ENCODE measurements at regions not wholly inside any gene's neighbourhood (a gene's known extent, or its start where the extent isn't known, plus 50 kb on each side); places are given as distances from the start of the nearest gene placed in this dataset.
"Not testable (repeated sequence)": the region's sequence is repeated elsewhere in the genome, so short reads cannot be mapped to it uniquely, and the experiment has no call there.

GRCh38 chr6:135731116-135731515 lies 120.4 kb upstream of the PDE7B start:
- DNase-seq, result no peak

- not testable (repeated sequence) for DNase-seq
Measured at GRCh38 chr6:135736351-135736750, 115.2 kb upstream of the PDE7B start.

DNA sequence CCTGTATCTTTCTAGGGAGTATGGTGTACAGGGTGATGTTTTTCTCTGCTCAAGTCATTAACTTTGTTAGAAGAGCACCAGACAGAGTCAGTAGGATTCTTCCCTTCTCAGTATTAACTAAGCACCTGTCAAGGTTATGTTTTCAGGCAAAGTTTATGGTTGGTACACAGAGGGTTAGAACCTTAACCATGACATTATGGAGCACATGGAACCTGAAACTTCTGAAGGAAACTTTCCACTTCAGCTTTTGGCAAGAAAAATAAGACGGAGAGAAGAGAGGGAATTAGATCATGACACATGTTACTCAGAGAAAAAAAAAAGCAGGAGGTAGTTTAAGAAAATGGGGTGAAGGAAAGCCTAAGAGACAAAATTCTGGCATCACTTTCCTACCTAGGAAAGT lies 112.9 kb upstream of the PDE7B start:
- no peak for DNase-seq

- DNase-seq, result no peak
Measured at GRCh38 chr6:135739288-135739687, 112.2 kb upstream of the PDE7B start.

DNA sequence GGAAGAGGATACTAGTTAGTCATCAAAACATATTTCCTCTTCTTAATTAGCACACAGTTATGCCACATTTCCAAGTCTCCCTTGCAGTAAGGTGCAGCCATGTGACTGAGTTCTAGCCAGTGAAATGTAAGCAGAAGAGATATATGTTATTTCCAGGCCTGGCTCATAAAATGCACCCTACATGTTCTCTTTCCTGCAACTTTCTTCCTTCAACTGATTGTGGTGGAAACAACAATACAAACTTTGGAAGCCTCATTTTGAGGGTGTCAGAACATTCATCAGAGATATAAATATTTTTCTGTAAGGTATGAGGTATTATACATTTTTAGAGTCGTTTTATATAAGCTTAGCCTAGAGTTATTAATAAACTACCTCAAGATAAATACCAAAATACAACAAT lies 110.9 kb upstream of the PDE7B start:
- no peak for DNase-seq

DNA sequence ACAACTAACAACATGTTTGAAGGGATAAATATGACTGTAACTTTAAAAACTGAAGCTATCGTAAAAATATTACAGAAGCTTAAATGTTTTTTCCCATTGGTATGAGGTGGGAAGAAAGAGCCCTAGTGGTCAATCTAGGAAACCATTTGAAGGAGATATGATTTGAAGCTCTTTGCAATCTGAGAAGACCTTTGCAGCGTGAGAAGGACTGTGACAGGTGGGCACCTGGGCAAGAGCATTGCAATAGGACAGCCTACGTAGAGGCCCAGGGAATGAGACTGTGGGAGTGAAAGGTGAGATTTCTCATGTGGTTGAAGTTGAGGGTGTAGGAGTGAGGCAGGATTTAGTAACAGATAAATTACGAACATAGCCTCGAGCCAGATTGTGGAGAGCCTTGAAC lies 108.0 kb upstream of the PDE7B start:
- DNase-seq, result no peak

DNA sequence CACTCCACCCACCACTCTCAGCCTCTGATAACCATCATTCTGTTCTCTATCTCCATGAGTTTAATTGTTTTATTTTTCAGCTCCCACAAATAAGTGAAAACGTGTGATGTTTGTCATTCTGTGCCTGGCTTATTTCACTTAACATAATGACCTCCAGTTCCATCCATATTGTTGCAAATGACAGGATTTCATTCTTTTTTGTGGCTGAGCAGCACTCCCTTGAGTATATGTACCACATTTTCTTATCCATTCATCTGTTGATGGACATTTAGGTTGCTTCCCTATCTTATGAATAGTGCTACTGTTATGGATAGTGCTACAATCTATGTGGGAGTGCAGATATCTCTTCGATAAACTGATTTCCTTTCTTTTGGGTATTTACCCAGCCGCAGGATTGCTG lies 103.3 kb upstream of the PDE7B start:
- DNase-seq, result no peak

DNA sequence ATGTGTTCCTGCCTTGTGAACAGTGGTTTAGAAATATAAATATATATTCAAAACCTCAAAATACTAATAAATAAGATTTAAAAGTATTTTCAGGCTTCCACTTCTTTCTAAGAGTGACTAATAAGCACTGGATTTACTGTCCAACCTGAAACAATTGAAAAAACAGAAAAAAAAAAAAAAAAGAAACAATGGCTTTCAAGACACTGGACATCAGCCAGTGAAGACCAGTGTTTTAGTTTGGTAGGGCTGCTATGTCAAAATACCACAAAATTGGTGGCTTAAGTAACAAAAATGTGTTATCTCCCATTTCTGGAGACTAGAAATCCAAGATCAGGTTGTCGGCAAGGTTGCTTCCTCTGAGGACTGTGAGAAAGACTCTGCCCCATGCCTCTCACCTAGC lies 101.4 kb upstream of the PDE7B start:
- DNase-seq, result no peak

DNA sequence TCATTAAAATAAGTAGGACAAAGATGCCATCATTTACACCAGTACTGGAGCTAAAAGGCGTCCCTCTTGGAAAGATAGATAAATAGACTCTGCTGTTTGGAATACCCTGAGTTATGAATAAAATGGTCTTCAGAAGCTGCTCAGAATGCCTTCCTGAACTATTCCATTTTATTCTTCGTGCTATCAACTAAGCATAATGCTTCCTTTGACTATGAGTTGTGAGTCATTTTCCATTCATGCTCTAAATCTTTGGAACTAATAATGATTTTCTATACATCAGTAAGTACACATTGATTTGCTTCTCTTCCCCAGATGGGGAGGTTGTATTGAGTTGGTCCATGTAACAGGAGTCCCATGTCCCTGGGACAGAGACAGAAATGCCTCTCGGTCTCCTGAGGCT lies 98.3 kb upstream of the PDE7B start:
- DNase-seq, result no peak

GRCh38 chr6:135759831-135760230 lies 91.7 kb upstream of the PDE7B start:
- DNase-seq, result no peak

- no peak for DNase-seq
Measured at GRCh38 chr6:135774006-135774405, 77.5 kb upstream of the PDE7B start.

GRCh38 chr6:135779213-135779612 lies 72.3 kb upstream of the PDE7B start:
- DNase-seq, result no peak

- no peak for DNase-seq
Measured at GRCh38 chr6:135780326-135780725, 71.2 kb upstream of the PDE7B start.

- DNase-seq, result no peak
Measured at GRCh38 chr6:135782546-135782945, 69.0 kb upstream of the PDE7B start.

- no peak for DNase-seq
Measured at GRCh38 chr6:135784507-135784906, 67.0 kb upstream of the PDE7B start.

DNA sequence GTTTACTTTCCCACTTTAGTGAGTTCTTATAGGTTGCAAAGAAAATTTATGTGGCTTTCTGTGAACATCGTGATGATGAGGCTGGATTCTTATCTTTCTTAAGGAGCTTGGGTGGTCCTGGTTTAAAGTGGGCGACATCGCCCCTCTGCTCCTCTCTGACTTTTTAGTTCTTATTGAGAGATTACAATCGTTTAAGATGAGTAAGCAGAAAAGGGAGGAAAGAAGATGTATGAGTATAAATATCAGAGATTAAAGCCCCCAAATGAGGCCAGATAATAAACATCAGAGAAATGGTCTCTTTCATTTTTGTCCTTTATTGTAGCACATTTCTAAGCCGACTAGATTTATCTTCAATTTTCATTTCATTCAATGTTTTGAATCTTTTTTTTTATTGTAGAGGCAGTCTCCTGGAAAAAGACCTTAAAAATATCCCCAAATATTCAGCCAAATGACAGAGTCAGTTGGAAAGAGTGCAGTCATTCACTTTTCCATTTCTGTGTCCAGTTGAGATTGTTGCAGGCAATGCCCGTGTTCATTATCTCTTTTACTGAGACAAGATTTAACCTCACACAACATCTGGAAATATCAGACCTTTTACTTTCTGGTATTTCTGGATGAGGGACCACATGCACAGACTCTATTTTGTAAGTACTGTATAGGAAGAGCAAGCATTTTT lies 62.0 kb upstream of the PDE7B start:
- DNase-seq, result no peak

GRCh38 chr6:135791441-135791840 lies 60.1 kb upstream of the PDE7B start:
- DNase-seq, result no peak

DNA sequence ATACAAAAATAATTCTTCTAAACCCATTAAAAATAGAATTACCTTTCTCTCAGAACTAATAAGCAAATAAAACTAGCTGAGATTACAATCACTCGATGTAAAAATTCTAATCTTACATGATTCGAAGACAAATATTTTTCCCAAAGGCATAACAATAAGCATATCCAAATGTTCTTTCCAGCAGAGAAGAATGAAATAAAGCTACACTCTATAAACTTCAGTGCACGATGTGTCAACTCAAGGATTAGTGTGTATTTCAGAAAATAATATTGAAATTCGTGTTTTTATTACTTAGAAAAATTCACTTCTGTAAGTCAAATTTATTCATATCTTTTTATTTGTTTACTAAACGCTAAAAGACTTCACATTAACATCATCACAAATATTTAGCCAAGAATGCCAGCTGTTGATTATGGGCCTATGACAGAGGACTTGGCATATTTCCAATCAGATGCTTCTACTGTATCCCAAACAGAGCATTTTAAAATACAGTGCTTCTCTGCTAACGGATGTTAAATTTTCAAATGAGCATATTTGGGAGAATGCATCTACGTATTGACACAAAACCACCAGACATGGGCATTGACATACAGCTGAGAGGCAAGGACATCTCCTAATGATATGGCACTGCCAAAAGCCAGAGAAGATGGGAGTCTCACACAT lies 54.7 kb upstream of the PDE7B start:
- DNase-seq, result no peak

GRCh38 chr6:135797361-135797760 lies 54.1 kb upstream of the PDE7B start:
- DNase-seq, result no peak

GRCh38 chr6:135798751-135799515 lies 52.6 kb upstream of the PDE7B start:
- no peak for DNase-seq
